ENCODE measurements at regions not wholly inside any gene's neighbourhood (a gene's known extent, or its start where the extent isn't known, plus 50 kb on each side); places are given as distances from the start of the nearest gene placed in this dataset.
"Not testable (repeated sequence)": the region's sequence is repeated elsewhere in the genome, so short reads cannot be mapped to it uniquely, and the experiment has no call there.

- H3K36me3 Mint-ChIP-seq (ENCODE audit: low read depth), result no peaks in the 10 kb centered on the region
- no peak overlapping the region for H3K4me3 Mint-ChIP-seq (ENCODE audit: low read depth)
- H3K9me3 Mint-ChIP-seq, result no peaks in the 10 kb centered on the region
- peaks cover 4% of the 10 kb centered on the region for H3K4me1 Mint-ChIP-seq (ENCODE audit: low read depth)
- no peak overlapping the region for H3K27ac Mint-ChIP-seq
- DNase-seq (ENCODE audit: low spot score), result no peak
- intact Hi-C loops (cut with micrococcal nuclease), result no loop called here
- peaks cover 59% of the 10 kb centered on the region for H3K27me3 Mint-ChIP-seq (ENCODE audit: low read depth)
Measured at GRCh38 chr6:2581011-2581410, 169.7 kb downstream of the MYLK4 start.

DNA sequence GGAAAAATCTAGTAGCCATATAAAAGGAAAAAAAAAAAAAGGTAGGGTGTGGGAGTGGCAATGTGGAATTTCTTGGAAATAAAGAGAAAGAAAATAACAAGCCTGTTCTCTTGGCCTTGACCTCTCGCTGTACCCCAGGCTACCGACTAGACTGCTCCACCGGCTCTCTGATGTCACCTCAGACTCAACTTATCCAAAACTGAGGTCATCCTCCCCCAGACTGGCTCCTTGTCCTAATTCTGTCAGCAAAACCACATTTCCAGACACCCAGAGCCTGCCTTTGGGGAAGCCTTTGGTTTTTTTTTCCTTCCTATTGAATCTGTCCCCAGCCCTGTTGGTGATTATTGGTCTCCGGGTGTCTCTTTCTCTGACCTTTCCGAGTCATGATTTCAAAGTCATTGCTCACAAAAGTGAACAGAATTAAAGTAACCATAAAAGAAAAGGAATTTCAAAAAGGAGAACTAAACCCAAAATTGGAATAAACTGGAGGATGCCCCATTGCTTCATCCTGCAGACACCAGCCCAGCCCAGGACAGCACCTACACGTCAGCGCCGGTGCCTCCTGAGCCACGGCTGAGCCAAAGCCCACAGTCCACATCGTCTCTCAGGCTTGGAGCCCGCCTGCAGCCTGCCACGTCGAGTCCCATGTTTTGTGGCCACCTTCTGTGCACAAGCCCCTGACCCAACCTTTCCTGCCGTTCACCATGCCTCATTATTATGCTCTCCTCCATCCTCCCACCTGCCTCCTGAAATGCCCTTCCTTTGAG, 170.7 kb downstream of the MYLK4 start:
- Mint-ChIP-seq H3K27ac (no peak overlapping the region), H3K36me3 (ENCODE audit: low read depth) (no peaks in the 10 kb centered on the region), H3K9me3 (no peaks in the 10 kb centered on the region), H3K4me1 (ENCODE audit: low read depth) (peaks cover 4% of the 10 kb centered on the region), H3K4me3 (ENCODE audit: low read depth) (no peak overlapping the region), H3K27me3 (ENCODE audit: low read depth) (peaks cover 61% of the 10 kb centered on the region)
- intact Hi-C loops (cut with micrococcal nuclease), result no loop called here
- DNase-seq (ENCODE audit: low spot score), result no peak

DNA sequence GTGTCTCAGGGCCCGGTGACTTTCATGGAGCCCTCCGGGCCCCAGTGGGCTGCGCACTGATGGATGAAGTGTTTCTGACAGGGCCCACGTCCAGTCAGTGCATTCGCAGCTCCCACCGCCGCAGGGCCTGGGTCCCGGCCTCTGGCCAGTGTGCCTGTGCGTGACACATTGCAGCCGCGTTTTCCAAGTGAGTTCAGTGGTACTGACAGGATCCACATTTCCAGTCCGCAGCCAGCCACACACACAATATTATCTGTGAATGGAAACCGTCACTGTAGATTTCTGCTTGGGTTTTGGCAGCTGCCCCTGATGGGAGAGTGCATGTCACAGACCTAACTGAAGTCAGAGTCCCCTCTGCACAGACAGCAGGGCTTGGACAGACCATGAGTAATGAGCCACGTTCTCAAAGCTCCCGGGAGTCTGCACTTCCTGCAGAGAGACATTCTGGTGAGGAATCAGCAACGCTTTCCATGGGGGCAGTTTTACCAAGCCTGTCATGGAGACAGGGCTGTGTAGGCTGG, 171.4 kb downstream of the MYLK4 start:
- intact Hi-C loops (cut with micrococcal nuclease), result no loop called here
- Mint-ChIP-seq H3K4me3 (ENCODE audit: low read depth) (no peak overlapping the region), H3K36me3 (ENCODE audit: low read depth) (no peaks in the 10 kb centered on the region), H3K27ac (no peak overlapping the region), H3K27me3 (ENCODE audit: low read depth) (peaks cover 66% of the 10 kb centered on the region), H3K9me3 (peaks cover 4% of the 10 kb centered on the region), H3K4me1 (ENCODE audit: low read depth) (peaks cover 4% of the 10 kb centered on the region)
- DNase-seq (ENCODE audit: low spot score), result no peak

DNA sequence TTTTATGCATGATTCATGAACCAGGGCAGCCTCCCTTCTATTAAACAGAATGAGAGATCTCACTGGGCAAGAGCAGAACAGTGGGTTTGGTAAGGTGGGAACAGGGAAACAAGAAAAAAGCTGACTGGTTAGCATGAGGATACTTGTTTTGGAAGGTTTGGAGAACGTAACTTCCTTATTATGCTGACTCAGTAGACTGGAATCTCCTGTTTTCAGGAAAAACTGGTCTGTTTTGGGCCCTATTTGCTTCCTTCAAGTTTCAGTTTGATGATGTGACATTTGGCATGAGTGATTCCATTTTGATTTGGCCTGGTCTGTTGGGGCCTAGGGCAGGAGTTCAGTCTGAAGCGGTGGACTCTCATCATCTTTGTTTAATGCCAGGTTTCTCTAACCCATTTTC, 172.0 kb downstream of the MYLK4 start:
- peaks cover 4% of the 10 kb centered on the region for H3K4me1 Mint-ChIP-seq (ENCODE audit: low read depth)
- H3K27me3 Mint-ChIP-seq (ENCODE audit: low read depth), result peaks cover 65% of the 10 kb centered on the region
- H3K4me3 Mint-ChIP-seq (ENCODE audit: low read depth), result no peak overlapping the region
- no peaks in the 10 kb centered on the region for H3K36me3 Mint-ChIP-seq (ENCODE audit: low read depth)
- intact Hi-C loops (cut with micrococcal nuclease), result no loop called here
- peaks cover 7% of the 10 kb centered on the region for H3K9me3 Mint-ChIP-seq
- DNase-seq (ENCODE audit: low spot score), result no peak
- no peak overlapping the region for H3K27ac Mint-ChIP-seq

GRCh38 chr6:2576499-2576898, 174.2 kb downstream of the MYLK4 start:
- Mint-ChIP-seq H3K4me3 (ENCODE audit: low read depth) (no peak overlapping the region), H3K4me1 (ENCODE audit: low read depth) (no peaks in the 10 kb centered on the region), H3K27ac (no peak overlapping the region), H3K36me3 (ENCODE audit: low read depth) (no peaks in the 10 kb centered on the region), H3K27me3 (ENCODE audit: low read depth) (peaks cover 63% of the 10 kb centered on the region), H3K9me3 (peaks cover 10% of the 10 kb centered on the region)
- no peak for DNase-seq (ENCODE audit: low spot score)
- intact Hi-C loops (cut with micrococcal nuclease), result no loop called here

DNA sequence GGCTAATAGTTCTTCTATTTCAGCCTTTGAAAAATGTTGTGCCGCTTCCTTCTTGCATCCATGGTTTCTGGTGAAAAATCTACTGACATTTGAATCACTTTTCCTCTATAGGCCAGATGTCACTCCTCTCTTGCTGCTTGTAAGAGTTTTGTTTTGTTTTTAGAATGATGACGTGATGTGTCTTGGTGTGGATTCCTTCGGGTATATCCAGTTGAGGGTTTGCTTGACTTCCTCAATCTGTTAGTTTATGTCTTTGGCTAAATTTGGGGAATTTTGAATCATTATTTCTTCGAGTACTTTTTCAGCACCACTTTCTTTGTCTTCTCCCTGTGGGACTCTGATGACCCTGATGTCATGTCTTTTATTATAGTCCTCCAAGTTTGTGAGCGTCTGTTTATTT, 175.5 kb downstream of the MYLK4 start:
- no peak overlapping the region for H3K27ac Mint-ChIP-seq
- intact Hi-C loops (cut with micrococcal nuclease), result no loop called here
- H3K27me3 Mint-ChIP-seq (ENCODE audit: low read depth), result peaks cover 63% of the 10 kb centered on the region
- H3K36me3 Mint-ChIP-seq (ENCODE audit: low read depth), result no peaks in the 10 kb centered on the region
- H3K4me3 Mint-ChIP-seq (ENCODE audit: low read depth), result no peak overlapping the region
- DNase-seq (ENCODE audit: low spot score), result no peak
- H3K9me3 Mint-ChIP-seq, result peaks cover 10% of the 10 kb centered on the region
- H3K4me1 Mint-ChIP-seq (ENCODE audit: low read depth), result no peaks in the 10 kb centered on the region

DNA sequence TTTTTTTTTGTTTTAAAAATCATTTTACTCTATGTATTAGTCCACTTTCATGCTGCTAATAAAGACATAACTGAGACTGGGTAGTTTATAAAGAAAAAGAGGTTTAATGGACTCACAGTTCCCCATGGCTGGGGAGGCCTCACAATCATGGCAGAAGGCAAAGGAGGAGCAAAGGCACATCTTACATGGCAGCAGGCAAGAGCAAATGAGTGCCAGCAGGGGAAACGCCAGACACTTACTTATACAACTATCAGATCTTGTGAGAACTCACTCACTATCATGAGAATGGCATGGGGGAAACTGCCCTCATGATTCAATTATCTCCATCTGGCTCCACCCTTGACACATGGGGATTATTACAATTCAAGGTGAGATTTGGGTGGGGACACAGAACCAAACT, 181.3 kb downstream of the MYLK4 start:
- not testable (repeated sequence) for H3K4me1 Mint-ChIP-seq (ENCODE audit: low read depth); DNase-seq (ENCODE audit: low spot score); H3K27ac Mint-ChIP-seq; H3K4me3 Mint-ChIP-seq (ENCODE audit: low read depth); H3K36me3 Mint-ChIP-seq (ENCODE audit: low read depth)
- intact Hi-C loops (cut with micrococcal nuclease), result loop anchor here (10.0 kb wide), 1 partner anchor 325 kb away; the partner anchor contains the start of gene GMDS
- H3K27me3 Mint-ChIP-seq (ENCODE audit: low read depth), result peaks cover 76% of the 10 kb centered on the region
- peaks cover 16% of the 10 kb centered on the region for H3K9me3 Mint-ChIP-seq

GRCh38 chr6:2566048-2566447, 184.7 kb downstream of the MYLK4 start:
- no peak for DNase-seq (ENCODE audit: low spot score)
- Mint-ChIP-seq H3K9me3 (peaks cover 9% of the 10 kb centered on the region), H3K4me3 (ENCODE audit: low read depth) (no peak overlapping the region), H3K4me1 (ENCODE audit: low read depth) (peaks cover 11% of the 10 kb centered on the region), H3K27me3 (ENCODE audit: low read depth) (peaks cover 82% of the 10 kb centered on the region), H3K27ac (no peak overlapping the region), H3K36me3 (ENCODE audit: low read depth) (no peaks in the 10 kb centered on the region)
- intact Hi-C loops (cut with micrococcal nuclease), result loop anchor here (10.0 kb wide), 1 partner anchor 321 kb away; the partner anchor contains the start of gene GMDS

DNA sequence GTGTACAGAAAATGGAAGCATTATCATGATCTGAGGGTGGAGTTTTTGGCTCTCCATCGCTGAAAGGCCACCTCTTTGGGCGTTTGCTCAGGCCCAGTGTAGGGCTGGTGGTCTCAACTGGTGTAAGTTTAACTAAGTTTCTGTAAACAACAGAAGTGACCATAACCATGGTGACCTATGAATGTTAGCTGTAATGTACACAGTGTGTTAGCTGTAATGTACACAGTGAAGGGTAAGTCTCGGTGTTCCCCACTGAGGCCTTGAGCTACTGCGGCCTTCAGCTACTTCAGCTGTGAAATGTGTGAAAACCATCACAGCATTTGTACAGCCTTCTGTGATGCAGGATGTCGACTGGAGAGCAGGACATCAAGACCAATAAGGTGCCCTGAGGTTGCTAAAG, 185.2 kb downstream of the MYLK4 start:
- Mint-ChIP-seq H3K4me3 (ENCODE audit: low read depth) (no peak overlapping the region), H3K27me3 (ENCODE audit: low read depth) (peaks cover 83% of the 10 kb centered on the region), H3K9me3 (peaks cover 9% of the 10 kb centered on the region), H3K27ac (no peak overlapping the region), H3K36me3 (ENCODE audit: low read depth) (no peaks in the 10 kb centered on the region), H3K4me1 (ENCODE audit: low read depth) (peaks cover 11% of the 10 kb centered on the region)
- DNase-seq (ENCODE audit: low spot score), result no peak
- intact Hi-C loops (cut with micrococcal nuclease), result loop anchor here (10.0 kb wide), 1 partner anchor 321 kb away; the partner anchor contains the start of gene GMDS

- DNase-seq (ENCODE audit: low spot score), result no peak
- H3K36me3 Mint-ChIP-seq (ENCODE audit: low read depth), result no peaks in the 10 kb centered on the region
- no peak overlapping the region for H3K4me3 Mint-ChIP-seq (ENCODE audit: low read depth)
- peaks cover 84% of the 10 kb centered on the region for H3K27me3 Mint-ChIP-seq (ENCODE audit: low read depth)
- H3K9me3 Mint-ChIP-seq, result no peaks in the 10 kb centered on the region
- H3K27ac Mint-ChIP-seq, result no peak overlapping the region
- intact Hi-C loops (cut with micrococcal nuclease), result loop anchor here (1.0 to 10.0 kb wide), 2 partner anchors 20 to 319 kb away; partner anchors contain the start of gene GMDS
- H3K4me1 Mint-ChIP-seq (ENCODE audit: low read depth), result peaks cover 11% of the 10 kb centered on the region
Measured at GRCh38 chr6:2563635-2564034, 187.1 kb downstream of the MYLK4 start.

- H3K36me3 Mint-ChIP-seq (ENCODE audit: low read depth), result no peaks in the 10 kb centered on the region
- intact Hi-C loops (cut with micrococcal nuclease), result loop anchor here (1.0 to 10.0 kb wide), 2 partner anchors 20 to 318 kb away; partner anchors contain the start of gene GMDS
- peaks cover 84% of the 10 kb centered on the region for H3K27me3 Mint-ChIP-seq (ENCODE audit: low read depth)
- DNase-seq (ENCODE audit: low spot score), result no peak
- H3K4me3 Mint-ChIP-seq (ENCODE audit: low read depth), result no peak overlapping the region
- H3K4me1 Mint-ChIP-seq (ENCODE audit: low read depth), result peaks cover 11% of the 10 kb centered on the region
- H3K27ac Mint-ChIP-seq, result no peak overlapping the region
- H3K9me3 Mint-ChIP-seq, result no peaks in the 10 kb centered on the region
Measured at GRCh38 chr6:2562721-2563451, 187.8 kb downstream of the MYLK4 start.

DNA sequence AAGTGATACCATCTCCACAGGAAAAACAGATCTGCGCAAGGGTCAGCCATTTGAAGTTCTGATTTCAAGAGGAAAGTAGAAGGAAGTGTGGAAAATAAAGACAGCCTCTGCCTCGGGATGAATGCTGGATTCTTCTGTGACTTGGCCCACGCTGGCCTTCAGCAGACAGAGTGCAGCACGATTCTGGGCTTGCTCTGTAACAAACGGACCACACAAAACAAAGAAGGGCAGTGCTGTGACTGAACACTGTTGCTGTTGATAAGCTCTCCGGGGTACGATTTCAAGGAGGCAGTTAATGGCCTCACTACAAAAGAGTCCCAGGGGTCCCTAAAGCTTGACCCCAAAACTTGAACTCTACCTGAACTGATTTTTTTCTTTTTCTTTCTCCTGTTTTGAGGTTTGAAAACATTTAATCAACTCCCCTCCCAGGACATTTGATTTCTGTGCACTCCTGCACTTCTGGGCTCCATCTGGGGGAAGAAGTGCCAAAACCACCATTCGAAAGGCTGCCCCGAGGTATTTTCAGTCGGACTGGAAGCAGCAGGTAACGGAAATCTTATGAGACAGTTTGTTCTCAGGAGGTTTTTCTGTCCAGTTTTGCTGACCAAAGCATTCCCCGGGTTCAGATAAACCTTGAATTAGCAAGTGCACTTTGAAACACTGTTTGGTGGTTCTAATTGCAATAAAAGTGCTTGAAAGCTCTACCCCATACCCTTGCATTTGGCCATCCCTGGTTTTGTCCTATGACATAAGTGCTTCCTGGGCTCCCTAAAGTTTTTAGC, 189.6 kb downstream of the MYLK4 start:
- intact Hi-C loops (cut with micrococcal nuclease), result loop anchor here (10.0 kb wide), 1 partner anchor 316 kb away; the partner anchor contains the start of gene GMDS
- H3K4me3 Mint-ChIP-seq (ENCODE audit: low read depth), result no peak overlapping the region
- no peak for DNase-seq (ENCODE audit: low spot score)
- H3K27ac Mint-ChIP-seq, result no peak overlapping the region
- H3K36me3 Mint-ChIP-seq (ENCODE audit: low read depth), result no peaks in the 10 kb centered on the region
- no peaks in the 10 kb centered on the region for H3K9me3 Mint-ChIP-seq
- H3K27me3 Mint-ChIP-seq (ENCODE audit: low read depth), result peaks cover 86% of the 10 kb centered on the region
- H3K4me1 Mint-ChIP-seq (ENCODE audit: low read depth), result peaks cover 11% of the 10 kb centered on the region
